HG03520 (cell line): ENCODE measurements at regions not wholly inside any gene's neighbourhood (a gene's known extent, or its start where the extent isn't known, plus 50 kb on each side); places are given as distances from the start of the nearest gene placed in this dataset.
A peak's percentile ranks its signal among the peaks of the same experiment; 100 is the strongest.

Experiments used
- ATAC-seq: cut with Tn5 transposase; IDR thresholded peaks from one replicate; pipeline ENCODE4 v1.9.1; 2021; ENCODE audit warnings: mild to moderate bottlenecking, moderate library complexity; ENCODE audit not compliant: unreplicated experiment

GRCh38 chr13:79681069-79681468, 200.1 kb downstream of the NDFIP2 start:
- no peak for ATAC-seq

- ATAC-seq: no peak
These were observed 199.5 kb downstream of the NDFIP2 start for GRCh38 chr13:79680485-79680884.

GRCh38 chr13:79679334-79679733, 198.4 kb downstream of the NDFIP2 start:
- peak; percentile 69 for ATAC-seq

- no peak for ATAC-seq
These were observed 197.1 kb downstream of the NDFIP2 start for GRCh38 chr13:79678100-79678499.

GRCh38 chr13:79675931-79676660, 195.1 kb downstream of the NDFIP2 start:
- no peak for ATAC-seq

GRCh38 chr13:79674765-79675515, 194.0 kb downstream of the NDFIP2 start:
- ATAC-seq: no peak

GRCh38 chr13:79673993-79674377, 193.0 kb downstream of the NDFIP2 start:
- ATAC-seq: no peak

- no peak for ATAC-seq
These were observed 192.5 kb downstream of the NDFIP2 start for GRCh38 chr13:79673310-79673992.

GRCh38 chr13:79671420-79671819, 190.5 kb downstream of the NDFIP2 start:
- ATAC-seq: no peak

- no peak for ATAC-seq
These were observed 187.3 kb downstream of the NDFIP2 start for GRCh38 chr13:79668201-79668752.

GRCh38 chr13:79667771-79668170, 186.8 kb downstream of the NDFIP2 start:
- no peak for ATAC-seq

GRCh38 chr13:79663977-79664636, 183.2 kb downstream of the NDFIP2 start:
- ATAC-seq: no peak

GRCh38 chr13:79663435-79663834, 182.5 kb downstream of the NDFIP2 start:
- no peak for ATAC-seq

- ATAC-seq: no peak
These were observed 181.9 kb downstream of the NDFIP2 start for GRCh38 chr13:79662882-79663281.

- peak; percentile 80 for ATAC-seq
These were observed 179.4 kb downstream of the NDFIP2 start for GRCh38 chr13:79660361-79660760.

GRCh38 chr13:79659121-79659521, 178.2 kb downstream of the NDFIP2 start:
- ATAC-seq: no peak

GRCh38 chr13:79658333-79658975, 177.5 kb downstream of the NDFIP2 start:
- ATAC-seq: no peak

- no peak for ATAC-seq
These were observed 174.6 kb downstream of the NDFIP2 start for GRCh38 chr13:79655509-79655908.

- ATAC-seq: no peak
These were observed 173.6 kb downstream of the NDFIP2 start for GRCh38 chr13:79654520-79654919.

GRCh38 chr13:79650688-79651087, 169.7 kb downstream of the NDFIP2 start:
- no peak for ATAC-seq
